ENCODE measurements at regions not wholly inside any gene's neighbourhood (a gene's known extent, or its start where the extent isn't known, plus 50 kb on each side); places are given as distances from the start of the nearest gene placed in this dataset.
A peak's percentile ranks its signal among the peaks of the same experiment; 100 is the strongest.

DNA sequence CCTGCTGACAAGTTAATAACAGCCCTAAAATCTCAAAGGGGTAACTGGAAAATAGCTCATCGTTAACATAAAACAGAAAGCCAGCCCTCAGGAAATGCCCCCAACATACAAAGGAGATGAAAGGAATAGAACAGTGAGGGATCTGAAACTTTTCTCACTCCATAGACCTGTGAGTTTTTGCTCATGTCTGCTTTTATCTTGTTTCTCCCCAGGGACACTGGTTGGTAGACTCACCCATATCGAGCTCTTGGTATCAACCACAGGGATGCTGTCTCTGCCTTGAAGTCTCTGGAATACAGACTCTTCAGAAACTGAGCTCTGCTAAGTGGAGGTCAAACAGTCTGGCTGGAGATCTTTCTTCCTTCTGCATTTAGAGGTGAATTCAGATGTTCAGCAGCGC is 77.4 kb upstream of the CAMK1G start:
- TF ChIP-seq, protein P1, sequence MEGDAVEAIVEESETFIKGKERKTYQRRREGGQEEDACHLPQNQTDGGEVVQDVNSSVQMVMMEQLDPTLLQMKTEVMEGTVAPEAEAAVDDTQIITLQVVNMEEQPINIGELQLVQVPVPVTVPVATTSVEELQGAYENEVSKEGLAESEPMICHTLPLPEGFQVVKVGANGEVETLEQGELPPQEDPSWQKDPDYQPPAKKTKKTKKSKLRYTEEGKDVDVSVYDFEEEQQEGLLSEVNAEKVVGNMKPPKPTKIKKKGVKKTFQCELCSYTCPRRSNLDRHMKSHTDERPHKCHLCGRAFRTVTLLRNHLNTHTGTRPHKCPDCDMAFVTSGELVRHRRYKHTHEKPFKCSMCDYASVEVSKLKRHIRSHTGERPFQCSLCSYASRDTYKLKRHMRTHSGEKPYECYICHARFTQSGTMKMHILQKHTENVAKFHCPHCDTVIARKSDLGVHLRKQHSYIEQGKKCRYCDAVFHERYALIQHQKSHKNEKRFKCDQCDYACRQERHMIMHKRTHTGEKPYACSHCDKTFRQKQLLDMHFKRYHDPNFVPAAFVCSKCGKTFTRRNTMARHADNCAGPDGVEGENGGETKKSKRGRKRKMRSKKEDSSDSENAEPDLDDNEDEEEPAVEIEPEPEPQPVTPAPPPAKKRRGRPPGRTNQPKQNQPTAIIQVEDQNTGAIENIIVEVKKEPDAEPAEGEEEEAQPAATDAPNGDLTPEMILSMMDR (IDR thresholded peaks at IDR 0.05): no peak
- peaks cover 3% of the 10 kb centered on the region for H3K27me3 Mint-ChIP-seq (ENCODE audit: insufficient read depth)
- H3K9me3 Mint-ChIP-seq: peaks cover 3% of the 10 kb centered on the region
- H3K27ac Mint-ChIP-seq: no peak overlapping the region
- H3K4me3 Mint-ChIP-seq: no peak overlapping the region
- peaks cover 51% of the 10 kb centered on the region for H3K4me1 Mint-ChIP-seq (ENCODE audit: low read depth)
- no peak for DNase-seq
- peaks cover 3% of the 10 kb centered on the region; the same call in 1 of the 2 replicates for H3K36me3 Mint-ChIP-seq (ENCODE audit: low read depth)

DNA sequence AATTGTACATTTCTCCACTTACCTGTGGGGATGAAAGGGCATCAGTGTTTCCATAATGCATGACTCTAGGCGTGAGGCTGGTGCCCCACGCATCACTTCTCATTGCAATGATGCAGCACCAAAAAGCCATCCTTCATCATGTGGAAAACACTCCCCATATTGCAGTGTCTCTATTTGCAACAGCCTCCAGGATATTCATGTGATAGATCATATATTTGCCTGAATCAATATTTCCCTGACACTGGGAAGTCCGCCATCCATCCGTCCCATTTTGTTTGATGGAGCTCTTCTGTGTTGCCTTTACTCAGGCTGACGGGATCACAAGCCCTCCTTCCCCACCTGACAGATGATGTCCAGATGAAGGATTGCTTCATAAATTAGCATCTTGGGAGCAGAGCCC is 74.5 kb upstream of the CAMK1G start:
- TF ChIP-seq, protein P1 (IDR thresholded peaks at IDR 0.05): no peak
- no peak overlapping the region for H3K4me3 Mint-ChIP-seq
- H3K9me3 Mint-ChIP-seq: no peaks in the 10 kb centered on the region
- no peak overlapping the region for H3K27ac Mint-ChIP-seq
- DNase-seq: no peak
- peaks cover 6% of the 10 kb centered on the region for H3K27me3 Mint-ChIP-seq (ENCODE audit: insufficient read depth)
- H3K36me3 Mint-ChIP-seq (ENCODE audit: low read depth): no peaks in the 10 kb centered on the region
- H3K4me1 Mint-ChIP-seq (ENCODE audit: low read depth): peaks cover 52% of the 10 kb centered on the region

DNA sequence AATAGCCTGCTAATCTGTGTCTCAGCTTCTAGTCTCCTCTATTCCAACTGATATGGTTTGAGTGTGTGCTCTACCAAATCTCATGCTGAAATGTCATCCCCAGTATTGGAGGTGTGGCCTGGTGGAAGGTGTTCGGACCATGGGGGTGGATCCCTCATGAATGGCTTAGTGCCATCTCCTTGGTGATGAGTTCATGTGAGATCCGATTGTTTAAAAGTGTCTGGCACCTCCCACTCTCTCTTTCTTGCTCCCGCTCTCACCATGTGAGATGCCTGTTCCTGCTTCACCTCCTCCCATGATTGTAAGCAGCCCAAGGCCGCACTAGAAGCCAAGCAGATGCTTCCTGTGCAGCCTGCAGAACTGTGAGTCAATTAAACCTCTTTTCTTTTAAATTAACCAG is 73.5 kb upstream of the CAMK1G start:
- TF ChIP-seq, protein P1 (IDR thresholded peaks at IDR 0.05): no peak
- no peak for DNase-seq
- H3K4me1 Mint-ChIP-seq (ENCODE audit: low read depth): peaks cover 41% of the 10 kb centered on the region
- no peaks in the 10 kb centered on the region for H3K36me3 Mint-ChIP-seq (ENCODE audit: low read depth)
- H3K4me3 Mint-ChIP-seq: no peak overlapping the region
- no peak overlapping the region for H3K27ac Mint-ChIP-seq
- H3K27me3 Mint-ChIP-seq (ENCODE audit: insufficient read depth): peaks cover 15% of the 10 kb centered on the region
- H3K9me3 Mint-ChIP-seq: no peaks in the 10 kb centered on the region

DNA sequence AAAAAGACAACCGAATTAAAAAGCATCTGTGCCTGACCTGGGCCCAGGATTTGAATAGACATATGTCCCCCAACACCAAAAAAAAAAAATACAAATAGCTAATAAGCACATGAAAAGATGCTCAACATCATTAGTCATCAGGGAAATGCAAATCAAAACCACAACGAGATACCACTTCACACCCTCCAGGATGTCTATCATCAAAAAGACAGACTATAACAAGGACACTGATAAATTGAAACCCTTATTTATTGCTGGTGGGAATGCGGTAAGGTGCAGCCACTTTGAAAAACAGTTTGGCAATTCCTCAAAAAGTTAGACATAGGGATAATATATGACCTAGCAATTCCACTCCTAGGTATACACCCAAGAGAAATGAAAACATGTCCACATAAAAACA is 72.3 kb upstream of the CAMK1G start:
- Mint-ChIP-seq H3K9me3 (no peaks in the 10 kb centered on the region), H3K27ac (no peak overlapping the region), H3K36me3 (ENCODE audit: low read depth) (no peaks in the 10 kb centered on the region), H3K27me3 (ENCODE audit: insufficient read depth) (peaks cover 21% of the 10 kb centered on the region), H3K4me1 (ENCODE audit: low read depth) (peaks cover 30% of the 10 kb centered on the region), H3K4me3 (no peak overlapping the region)
- TF ChIP-seq, protein P1 (IDR thresholded peaks at IDR 0.05): no peak
- DNase-seq: no peak

DNA sequence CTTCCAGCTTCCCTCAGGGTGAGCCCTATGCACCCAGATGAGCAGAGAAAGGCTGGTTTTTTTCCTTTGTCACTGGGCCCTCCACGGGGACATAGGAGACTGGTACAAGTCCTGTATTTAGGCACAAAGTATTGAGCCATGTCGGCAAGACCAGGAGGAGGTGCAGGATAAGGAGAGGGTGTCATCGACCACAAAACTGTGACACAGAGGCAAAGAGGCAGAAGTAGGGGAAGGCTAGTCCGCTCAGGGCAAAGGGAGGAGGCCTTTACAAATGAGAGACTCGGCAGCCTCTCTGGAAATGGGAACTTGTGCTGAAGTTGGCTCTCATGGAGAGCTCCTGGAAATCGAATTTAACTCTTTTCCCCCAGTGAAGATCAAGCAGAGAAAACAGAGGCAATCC is 70.7 kb upstream of the CAMK1G start:
- H3K27ac Mint-ChIP-seq: peak overlapping the region; percentile 73
- H3K27me3 Mint-ChIP-seq (ENCODE audit: insufficient read depth): peaks cover 26% of the 10 kb centered on the region
- no peaks in the 10 kb centered on the region for H3K9me3 Mint-ChIP-seq
- H3K36me3 Mint-ChIP-seq (ENCODE audit: low read depth): no peaks in the 10 kb centered on the region
- peak; percentile 24 for DNase-seq
- peak overlapping the region; percentile 30 for H3K4me3 Mint-ChIP-seq
- peaks cover 26% of the 10 kb centered on the region for H3K4me1 Mint-ChIP-seq (ENCODE audit: low read depth)
- TF ChIP-seq, protein P1 (IDR thresholded peaks at IDR 0.05): no peak

DNA sequence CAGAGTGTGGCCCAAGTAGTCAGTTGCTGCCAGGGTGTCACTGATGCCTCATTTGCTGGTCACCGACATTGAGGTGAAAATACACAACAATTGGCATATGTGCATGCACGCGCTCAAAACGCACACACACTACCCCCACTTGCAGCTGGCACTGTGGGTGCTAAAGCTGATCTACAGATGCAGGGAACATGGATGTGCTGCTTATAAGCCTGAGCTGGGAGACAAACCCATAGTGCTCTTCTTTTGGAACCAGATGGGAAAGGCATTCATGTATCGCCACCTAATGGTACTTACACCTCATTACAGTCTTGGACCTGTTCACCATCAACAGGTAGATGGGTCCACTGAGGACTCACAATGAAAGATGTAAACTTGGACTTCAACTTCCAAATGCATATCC is 70.3 kb upstream of the CAMK1G start:
- Mint-ChIP-seq H3K27me3 (ENCODE audit: insufficient read depth) (peaks cover 26% of the 10 kb centered on the region), H3K27ac (no peak overlapping the region), H3K9me3 (no peaks in the 10 kb centered on the region), H3K4me3 (no peak overlapping the region; the same call in 1 of the 2 replicates), H3K4me1 (ENCODE audit: low read depth) (peaks cover 26% of the 10 kb centered on the region), H3K36me3 (ENCODE audit: low read depth) (no peaks in the 10 kb centered on the region)
- DNase-seq: peak; percentile 57
- TF ChIP-seq, protein P1 (IDR thresholded peaks at IDR 0.05): peak; percentile 85

Measured in HFFc6 (cell line).